HEK293 (cell line): ENCODE measurements at regions not wholly inside any gene's neighbourhood (a gene's known extent, or its start where the extent isn't known, plus 50 kb on each side); places are given as distances from the start of the nearest gene placed in this dataset.
"Not testable (repeated sequence)": the region's sequence is repeated elsewhere in the genome, so short reads cannot be mapped to it uniquely, and the experiment has no call there.

ENCODE experiments used
- CTCF ChIA-PET: fragments of 350-600 bp; formaldehyde crosslinking; extraction: SDS; loops from one replicate; lab custom pipeline; 2021; ENCODE audit warnings: antibody characterized with exemption; lab: Yijun Ruan, JAX
- POLR2A ChIA-PET: fragments of 300-600 bp; formaldehyde crosslinking; extraction: SDS; loops from one replicate; lab custom pipeline; 2020; ENCODE audit warnings: antibody characterized with exemption, inconsistent platforms; lab: Yijun Ruan, JAX
- H3K27ac ChIP-seq: fragments of 200-500 bp; sonication (Bioruptor generic); 2 replicates; pipeline ENCODE4 v1.5.1; 2014; ENCODE audit warnings: low read depth, low read length, control low read depth, inconsistent platforms; ENCODE audit errors: extremely low read depth
- H3K36me3 ChIP-seq, 2 experiments: fragments of 200-500 bp in 1 of 2; sonication (Bioruptor generic) in 1 of 2; 1 replicate in 1 of 2; 2 replicates in 1 of 2; pipeline ENCODE4 v1.5.1; 2014 to 2017; ENCODE audit warnings: inconsistent platforms in 2 of 2, low read length in 2 of 2; ENCODE audit not compliant: control insufficient read depth in 2 of 2, insufficient read depth in 1 of 2
- H3K4me1 ChIP-seq: fragments of 200-500 bp; sonication (Bioruptor generic); 2 replicates; pipeline ENCODE4 v1.5.1; 2014; ENCODE audit warnings: mild to moderate bottlenecking, low read length, inconsistent platforms; ENCODE audit not compliant: control insufficient read depth, insufficient read depth
- H3K4me3 ChIP-seq: 2 replicates; pipeline ENCODE4 v1.5.1; 2011; ENCODE audit warnings: low read depth, mild to moderate bottlenecking, control low read depth, low read length, moderate library complexity
- H3K9me3 ChIP-seq: fragments of 200-500 bp; sonication (Bioruptor generic); 2 replicates; pipeline ENCODE4 v1.5.1; 2014; ENCODE audit warnings: low read depth, low read length, inconsistent platforms; ENCODE audit not compliant: control insufficient read depth, insufficient read depth
- KLF7 ChIP-seq: fragments of 450-650 bp; formaldehyde crosslinking; IDR thresholded peaks from 2 replicates; pipeline ENCODE4 v1.5.1; 2016; ENCODE audit warnings: missing biosample characterization, missing genetic modification characterization, borderline replicate concordance
- MYNN ChIP-seq: fragments of 450-650 bp; formaldehyde crosslinking; IDR thresholded peaks from 2 replicates; pipeline ENCODE4 v1.5.1; 2016; ENCODE audit warnings: missing biosample characterization, missing genetic modification characterization, borderline replicate concordance
- ZBTB1 ChIP-seq: fragments of 450-650 bp; formaldehyde crosslinking; IDR thresholded peaks from 2 replicates; pipeline ENCODE4 v1.5.1; 2016; ENCODE audit warnings: missing biosample characterization, missing genetic modification characterization
- ZBTB48 ChIP-seq: fragments of 450-650 bp; formaldehyde crosslinking; IDR thresholded peaks from 2 replicates; pipeline ENCODE4 v1.5.1; 2016; ENCODE audit warnings: missing biosample characterization, missing genetic modification characterization
- ZFP41 ChIP-seq: fragments of 450-650 bp; formaldehyde crosslinking; IDR thresholded peaks from 2 replicates; pipeline ENCODE4 v1.5.1; 2016; ENCODE audit warnings: missing biosample characterization, missing genetic modification characterization, borderline replicate concordance
- ZNF140 ChIP-seq: fragments of 450-650 bp; formaldehyde crosslinking; IDR thresholded peaks from 2 replicates; pipeline ENCODE4 v1.5.1; 2016; ENCODE audit warnings: missing biosample characterization, missing genetic modification characterization
- ZNF175 ChIP-seq: fragments of 450-650 bp; formaldehyde crosslinking; IDR thresholded peaks from 2 replicates; pipeline ENCODE4 v1.5.1; 2016; ENCODE audit warnings: missing biosample characterization, missing genetic modification characterization
- ZNF184 ChIP-seq: fragments of 450-650 bp; IDR thresholded peaks from 2 replicates; pipeline ENCODE4 v1.5.1; 2018; ENCODE audit warnings: missing biosample characterization, mild to moderate bottlenecking, missing genetic modification characterization
- ZNF19 ChIP-seq: fragments of 450-650 bp; formaldehyde crosslinking; IDR thresholded peaks from 2 replicates; pipeline ENCODE4; 2016; ENCODE audit warnings: missing biosample characterization, missing genetic modification characterization, low read depth
- ZNF202 ChIP-seq: fragments of 450-650 bp; formaldehyde crosslinking; IDR thresholded peaks from 2 replicates; pipeline ENCODE4 v1.5.1; 2016; ENCODE audit warnings: missing biosample characterization, missing genetic modification characterization, borderline replicate concordance
- ZNF530 ChIP-seq: fragments of 450-650 bp; formaldehyde crosslinking; IDR thresholded peaks from 2 replicates; pipeline ENCODE4 v1.5.1; 2016; ENCODE audit warnings: low read depth, missing biosample characterization, missing genetic modification characterization
- ZNF677 ChIP-seq: fragments of 450-650 bp; IDR thresholded peaks from 2 replicates; pipeline ENCODE4 v1.5.0; 2018; ENCODE audit warnings: missing biosample characterization, mild to moderate bottlenecking, missing genetic modification characterization, moderate library complexity
- ZSCAN30 ChIP-seq: fragments of 450-650 bp; IDR thresholded peaks from 2 replicates; pipeline ENCODE4 v1.5.1; 2018; ENCODE audit warnings: missing biosample characterization, mild to moderate bottlenecking, missing genetic modification characterization, moderate library complexity
- ZXDB ChIP-seq: fragments of 450-650 bp; formaldehyde crosslinking; IDR thresholded peaks from 2 replicates; pipeline ENCODE4 v1.5.1; 2016; ENCODE audit warnings: missing biosample characterization, missing genetic modification characterization
- TF ChIP-seq, protein P1 (sequence below): fragments of 450-650 bp; formaldehyde crosslinking; IDR thresholded peaks from 2 replicates; pipeline ENCODE4 v1.5.1; 2016; ENCODE audit warnings: missing biosample characterization, missing genetic modification characterization
- TF ChIP-seq, protein P2 (sequence below): fragments of 450-650 bp; formaldehyde crosslinking; IDR thresholded peaks from 2 replicates; pipeline ENCODE4 v1.5.1; 2016; ENCODE audit warnings: missing biosample characterization, missing genetic modification characterization
- TF ChIP-seq, protein P3 (sequence below): fragments of 450-650 bp; formaldehyde crosslinking; IDR thresholded peaks from 2 replicates; pipeline ENCODE4 v1.5.1; 2016; ENCODE audit warnings: missing biosample characterization, missing genetic modification characterization

DNA sequence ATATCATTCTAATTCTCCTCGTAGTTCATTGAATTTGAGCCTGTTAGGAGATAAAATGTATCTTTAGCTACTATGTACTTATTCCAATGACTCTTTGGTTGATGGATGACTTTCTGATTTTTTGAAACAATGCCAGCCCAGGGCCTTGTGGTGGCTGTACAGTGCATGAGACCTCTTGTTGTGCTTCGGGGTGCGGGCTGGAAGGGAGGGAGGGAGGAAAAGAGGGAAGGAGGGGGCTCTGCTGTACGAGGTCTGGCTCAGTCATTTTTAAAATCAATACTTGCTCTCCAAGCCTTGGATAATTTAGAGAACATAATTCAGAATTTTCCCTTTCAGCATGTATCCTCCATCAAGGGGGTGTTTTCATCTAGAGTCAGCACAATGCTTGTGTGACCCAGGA is 399.7 kb upstream of the ONECUT1 start (continued):
- TF ChIP-seq, protein P1, sequence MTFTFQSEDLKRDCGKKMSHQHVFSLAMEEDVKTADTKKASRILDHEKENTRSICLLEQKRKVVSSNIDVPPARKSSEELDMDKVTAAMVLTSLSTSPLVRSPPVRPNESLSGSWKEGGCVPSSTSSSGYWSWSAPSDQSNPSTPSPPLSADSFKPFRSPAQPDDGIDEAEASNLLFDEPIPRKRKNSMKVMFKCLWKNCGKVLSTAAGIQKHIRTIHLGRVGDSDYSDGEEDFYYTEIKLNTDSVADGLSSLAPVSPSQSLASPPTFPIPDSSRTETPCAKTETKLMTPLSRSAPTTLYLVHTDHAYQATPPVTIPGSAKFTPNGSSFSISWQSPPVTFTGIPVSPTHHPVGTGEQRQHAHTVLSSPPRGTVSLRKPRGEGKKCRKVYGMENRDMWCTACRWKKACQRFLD = no peak
- no peak for TF ChIP-seq ZNF19
- no peak for TF ChIP-seq ZNF202 (tag by site-specific recombination)

DNA sequence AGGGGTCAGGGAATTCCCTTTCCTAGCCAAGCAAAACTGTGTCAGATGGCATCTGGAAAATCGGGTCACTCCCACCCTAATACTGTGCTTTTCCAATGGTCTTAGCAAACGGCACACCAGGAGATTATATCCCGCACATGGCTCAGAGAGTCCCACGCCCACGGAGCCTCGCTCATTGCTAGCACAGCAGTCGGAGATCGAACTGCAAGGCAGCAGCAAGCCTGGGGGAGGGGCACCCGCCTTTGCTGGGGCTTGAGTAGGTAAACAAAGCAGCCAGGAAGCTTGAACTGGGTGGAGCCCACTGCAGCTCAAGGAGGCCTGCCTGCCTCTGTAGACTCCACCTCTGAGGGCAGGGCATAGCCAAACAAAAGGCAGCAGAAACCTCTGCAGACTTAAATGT is 393.3 kb upstream of the ONECUT1 start:
- H3K27ac ChIP-seq, POLR2A ChIA-PET, H3K9me3 ChIP-seq, H3K4me1 ChIP-seq, H3K36me3 ChIP-seq, H3K4me3 ChIP-seq, CTCF ChIA-PET: not testable (repeated sequence)

DNA sequence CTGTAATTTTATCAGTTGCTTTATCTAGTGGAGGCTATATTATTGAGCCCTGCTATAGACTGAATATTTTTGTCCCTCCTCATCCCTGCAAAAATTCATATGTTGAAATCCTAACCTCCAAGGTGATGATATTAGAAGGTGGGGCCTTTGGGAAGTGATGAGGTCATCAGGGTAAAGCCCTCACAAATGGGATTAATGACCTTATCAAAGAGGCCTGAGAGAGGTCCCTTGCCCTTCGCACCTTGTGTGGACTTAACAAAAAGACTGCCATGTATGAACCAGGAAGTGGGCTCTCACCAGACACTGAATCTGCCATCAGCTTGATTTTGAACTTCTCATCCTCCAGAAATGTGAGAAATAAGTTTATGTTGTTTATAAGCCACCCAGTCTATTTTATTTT is 381.4 kb upstream of the ONECUT1 start:
- POLR2A ChIA-PET = no interaction called here
- no peak for TF ChIP-seq ZNF677 (tag by site-specific recombination)
- TF ChIP-seq ZNF530 (tag by site-specific recombination) = no peak
- TF ChIP-seq MYNN (tag by site-specific recombination) = no peak
- no peak for TF ChIP-seq ZNF175 (tag by site-specific recombination)
- no peak for TF ChIP-seq ZNF140
- TF ChIP-seq ZNF184 (tag by site-specific recombination) = no peak
- no peak for TF ChIP-seq ZXDB
- TF ChIP-seq ZSCAN30 (tag by site-specific recombination) = no peak
- TF ChIP-seq ZBTB1 (tag by site-specific recombination) = no peak
- TF ChIP-seq ZFP41 (tag by site-specific recombination) = no peak
- no peaks in the 10 kb centered on the region for H3K9me3 ChIP-seq
- H3K4me3 ChIP-seq = no peak overlapping the region
- H3K4me1 ChIP-seq = no peaks in the 10 kb centered on the region
- H3K27ac ChIP-seq = no peak overlapping the region
- CTCF ChIA-PET = no interaction called here
- no peaks in the 10 kb centered on the region for H3K36me3 ChIP-seq

GRCh38 chr15:53166684-53167201 is 376.6 kb upstream of the ONECUT1 start:
- TF ChIP-seq, protein P2, sequence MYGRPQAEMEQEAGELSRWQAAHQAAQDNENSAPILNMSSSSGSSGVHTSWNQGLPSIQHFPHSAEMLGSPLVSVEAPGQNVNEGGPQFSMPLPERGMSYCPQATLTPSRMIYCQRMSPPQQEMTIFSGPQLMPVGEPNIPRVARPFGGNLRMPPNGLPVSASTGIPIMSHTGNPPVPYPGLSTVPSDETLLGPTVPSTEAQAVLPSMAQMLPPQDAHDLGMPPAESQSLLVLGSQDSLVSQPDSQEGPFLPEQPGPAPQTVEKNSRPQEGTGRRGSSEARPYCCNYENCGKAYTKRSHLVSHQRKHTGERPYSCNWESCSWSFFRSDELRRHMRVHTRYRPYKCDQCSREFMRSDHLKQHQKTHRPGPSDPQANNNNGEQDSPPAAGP (tag by site-specific recombination) = no peak
- no peak for TF ChIP-seq KLF7 (tag by site-specific recombination)
- TF ChIP-seq ZBTB48 = no peak
- TF ChIP-seq, protein P3, sequence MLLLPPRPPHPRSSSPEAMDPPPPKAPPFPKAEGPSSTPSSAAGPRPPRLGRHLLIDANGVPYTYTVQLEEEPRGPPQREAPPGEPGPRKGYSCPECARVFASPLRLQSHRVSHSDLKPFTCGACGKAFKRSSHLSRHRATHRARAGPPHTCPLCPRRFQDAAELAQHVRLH = no peak
- H3K4me1 ChIP-seq = no peaks in the 10 kb centered on the region
- no peak overlapping the region for H3K27ac ChIP-seq
- ChIA-PET POLR2A (no interaction called here), CTCF (no interaction called here)
- H3K4me3 ChIP-seq = no peak overlapping the region
- H3K36me3 ChIP-seq = no peaks in the 10 kb centered on the region
- H3K9me3 ChIP-seq = no peaks in the 10 kb centered on the region
